ENCODE measurements at regions not wholly inside any gene's neighbourhood (a gene's known extent, or its start where the extent isn't known, plus 50 kb on each side); places are given as distances from the start of the nearest gene placed in this dataset.

DNA sequence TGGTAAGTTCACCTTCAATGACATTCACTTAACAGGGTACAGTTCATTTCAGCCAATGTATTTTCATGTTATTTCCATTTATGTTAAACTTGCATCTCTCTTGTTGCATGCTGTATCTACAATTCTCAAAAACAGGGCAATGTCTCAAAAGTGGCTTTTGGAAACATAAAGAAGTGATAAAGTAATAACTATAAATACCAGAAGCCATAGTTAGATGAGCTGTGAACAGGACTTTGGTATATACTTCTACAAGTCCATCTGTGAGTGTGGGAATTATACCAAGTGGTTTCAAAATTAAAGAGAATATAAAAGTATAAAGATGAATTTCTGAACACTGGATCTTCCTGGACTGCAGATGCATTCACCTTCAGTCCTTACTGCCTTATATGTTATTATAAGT, 585.4 kb upstream of the PBX1 start:
- no TSS peak for BruUV-seq (replicated peaks)
- no peaks in the 10 kb centered on the region for H3K27me3 ChIP-seq (ENCODE audit: control insufficient read depth in 2 of 2, insufficient read depth in 2 of 2, low read length in 2 of 2)
- H3K79me2 ChIP-seq (ENCODE audit: control insufficient read depth, insufficient read depth, low read length), result no peaks in the 10 kb centered on the region
- H3K4me2 ChIP-seq (ENCODE audit: insufficient read depth, low read length), result no peak overlapping the region
- DNase-seq (ENCODE audit: low read depth, low spot score) (no peak), FAIRE-seq (no peak)
- no peak overlapping the region for H3K9ac ChIP-seq (replicated peaks; ENCODE audit: extremely low read depth, insufficient read depth, low read length)
- dilution Hi-C loops (cut with MboI; ENCODE audit: extremely low pct_ligation_motif_present, low sequenced_read_pairs), result no loop called here
- H4K20me1 ChIP-seq (replicated peaks; ENCODE audit: control insufficient read depth, extremely low read depth, insufficient read depth, low read length), result no peaks in the 10 kb centered on the region
- no peak overlapping the region for H3K27ac ChIP-seq (ENCODE audit: insufficient read depth, low read depth, low read length)
- intact Hi-C loops (cut with micrococcal nuclease), result no loop called here
- H3K9me1 ChIP-seq (replicated peaks; ENCODE audit: control insufficient read depth, extremely low read depth, insufficient read depth, low read length), result no peaks in the 10 kb centered on the region
- H3K9me3 ChIP-seq (replicated peaks; ENCODE audit: control insufficient read depth, insufficient read depth, low read length), result no peaks in the 10 kb centered on the region
- CTCF ChIA-PET, result no interaction called here
- POLR2A ChIA-PET, result no interaction called here
- H3K4me3 ChIP-seq (replicated peaks in 1 of 3; ENCODE audit: insufficient read depth in 1 of 3, low read depth in 1 of 3, low read length in 3 of 3), result no peak overlapping the region
- no peaks in the 10 kb centered on the region for H3K36me3 ChIP-seq (ENCODE audit: control insufficient read depth in 2 of 2, extremely low read depth in 1 of 2, insufficient read depth in 2 of 2, low read length in 2 of 2)
- no peak overlapping the region for H2AFZ ChIP-seq (ENCODE audit: low read depth, low read length)
- TF ChIP-seq POLR2A (IDR thresholded peaks at IDR 0.05; ENCODE audit: low read depth, low read length), result no peak
- no peak for TF ChIP-seq JUN (IDR thresholded peaks at IDR 0.05; ENCODE audit: borderline replicate concordance, insufficient read depth, insufficient read length, low read depth)
- no peak for TF ChIP-seq POLR2AphosphoS5 (IDR thresholded peaks at IDR 0.05; ENCODE audit: insufficient read depth, low read depth, low read length)
- TF ChIP-seq, protein P1, sequence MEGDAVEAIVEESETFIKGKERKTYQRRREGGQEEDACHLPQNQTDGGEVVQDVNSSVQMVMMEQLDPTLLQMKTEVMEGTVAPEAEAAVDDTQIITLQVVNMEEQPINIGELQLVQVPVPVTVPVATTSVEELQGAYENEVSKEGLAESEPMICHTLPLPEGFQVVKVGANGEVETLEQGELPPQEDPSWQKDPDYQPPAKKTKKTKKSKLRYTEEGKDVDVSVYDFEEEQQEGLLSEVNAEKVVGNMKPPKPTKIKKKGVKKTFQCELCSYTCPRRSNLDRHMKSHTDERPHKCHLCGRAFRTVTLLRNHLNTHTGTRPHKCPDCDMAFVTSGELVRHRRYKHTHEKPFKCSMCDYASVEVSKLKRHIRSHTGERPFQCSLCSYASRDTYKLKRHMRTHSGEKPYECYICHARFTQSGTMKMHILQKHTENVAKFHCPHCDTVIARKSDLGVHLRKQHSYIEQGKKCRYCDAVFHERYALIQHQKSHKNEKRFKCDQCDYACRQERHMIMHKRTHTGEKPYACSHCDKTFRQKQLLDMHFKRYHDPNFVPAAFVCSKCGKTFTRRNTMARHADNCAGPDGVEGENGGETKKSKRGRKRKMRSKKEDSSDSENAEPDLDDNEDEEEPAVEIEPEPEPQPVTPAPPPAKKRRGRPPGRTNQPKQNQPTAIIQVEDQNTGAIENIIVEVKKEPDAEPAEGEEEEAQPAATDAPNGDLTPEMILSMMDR (IDR thresholded peaks at IDR 0.05; ENCODE audit: extremely low read depth in 1 of 2, insufficient read depth in 1 of 2, low read depth in 1 of 2, low read length in 2 of 2), result no peak
- TF ChIP-seq EZH2 (IDR thresholded peaks at IDR 0.05; ENCODE audit: borderline replicate concordance, low read depth, low read length, severe bottlenecking), result no peak
- TF ChIP-seq, protein P2, sequence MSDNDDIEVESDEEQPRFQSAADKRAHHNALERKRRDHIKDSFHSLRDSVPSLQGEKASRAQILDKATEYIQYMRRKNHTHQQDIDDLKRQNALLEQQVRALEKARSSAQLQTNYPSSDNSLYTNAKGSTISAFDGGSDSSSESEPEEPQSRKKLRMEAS (IDR thresholded peaks at IDR 0.05; ENCODE audit: insufficient read depth, insufficient read length), result no peak
- TF ChIP-seq FOS (IDR thresholded peaks at IDR 0.05; ENCODE audit: borderline replicate concordance, insufficient read depth, low read length), result no peak
- no peak for TF ChIP-seq GATA2 (IDR thresholded peaks at IDR 0.05; ENCODE audit: insufficient read depth, insufficient read length, low read depth, low read length)
- TF ChIP-seq MYC (IDR thresholded peaks at IDR 0.05; ENCODE audit: low read depth, low read length), result no peak
- no peaks in the 10 kb centered on the region for H3K4me1 ChIP-seq (ENCODE audit: control insufficient read depth, extremely low read depth, insufficient read depth, low read length)
